ENCODE measurements at regions not wholly inside any gene's neighbourhood (a gene's known extent, or its start where the extent isn't known, plus 50 kb on each side); places are given as distances from the start of the nearest gene placed in this dataset.
A peak's percentile ranks its signal among the peaks of the same experiment; 100 is the strongest.

DNA sequence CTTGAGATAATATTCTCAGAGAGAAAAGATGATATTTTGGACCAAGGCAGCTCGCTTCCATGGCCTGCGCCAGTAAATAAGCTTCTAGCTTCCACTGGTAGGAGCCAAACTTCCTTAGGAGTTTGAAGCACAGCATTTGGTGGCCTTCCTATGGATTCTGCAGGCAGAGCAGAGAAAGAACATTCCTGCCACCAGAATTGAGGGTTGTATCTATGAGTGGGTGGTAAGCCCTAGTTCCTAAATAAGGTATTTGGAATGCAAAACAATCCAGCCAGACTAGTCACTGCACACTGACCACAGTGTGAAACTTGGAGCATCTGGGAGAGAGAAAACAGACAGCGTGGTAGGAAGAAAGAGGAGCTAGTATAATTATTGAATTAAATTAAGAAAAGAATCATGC is 54.1 kb upstream of the BCAR3 start:
- no peak for TF ChIP-seq Cebpa-rat (IDR thresholded peaks at IDR 0.05)
- H3K27ac ChIP-seq, result no peak overlapping the region

GRCh38 chr1:93734999-93735398 is 53.4 kb upstream of the BCAR3 start:
- Histone ChIP-seq H3K9me3 (replicated peaks in 1 of 11) (no peaks in the 10 kb centered on the region), H3K4me3 (no peak overlapping the region), H3K9ac (no peak overlapping the region), H4K20me1 (no peaks in the 10 kb centered on the region), H3K36me3 (no peaks in the 10 kb centered on the region), H3K27ac (no peak overlapping the region), H3K4me2 (no peak overlapping the region), H3K4me1 (peaks cover 3 to 47% (median 34%) of the 10 kb centered on the region in 10 experiments; a peak in 18 of 20 replicates), H3K27me3 (no peaks in the 10 kb centered on the region)
- no peak for TF ChIP-seq Cebpa-rat (IDR thresholded peaks at IDR 0.05)

More for the DNA sequence above, 54.1 kb upstream of the BCAR3 start:
- Histone ChIP-seq H4K20me1 (no peaks in the 10 kb centered on the region), H3K4me1 (peaks cover 0 to 54% (median 41%) of the 10 kb centered on the region in 10 experiments; a peak in 16 of 20 replicates), H3K4me2 (no peak overlapping the region), H3K9me3 (replicated peaks in 1 of 11) (no peaks in the 10 kb centered on the region), H3K9ac (no peak overlapping the region), H3K36me3 (no peaks in the 10 kb centered on the region), H3K4me3 (no peak overlapping the region), H3K27me3 (no peaks in the 10 kb centered on the region)

DNA sequence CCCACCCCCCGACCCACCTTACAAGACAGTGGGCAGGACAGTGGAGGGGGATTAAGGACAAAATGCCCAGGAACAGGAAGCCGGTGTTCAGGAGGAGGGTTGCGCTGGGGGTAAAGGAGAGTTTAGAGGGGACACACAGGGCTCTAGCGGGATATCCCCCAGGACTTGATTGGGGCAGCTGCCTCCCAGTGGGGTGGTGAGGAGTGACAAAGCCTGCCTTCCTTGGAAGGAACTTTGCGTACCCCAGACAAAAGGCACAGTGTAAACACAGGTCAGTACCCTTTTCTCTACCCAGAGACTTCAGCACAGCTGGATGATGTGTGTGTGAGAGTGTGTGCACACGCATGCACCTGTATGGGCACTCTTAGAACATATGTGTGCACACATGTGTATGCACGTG is 51.7 kb upstream of the BCAR3 start:
- Histone ChIP-seq H3K4me3 (no peak overlapping the region), H3K4me2 (peak overlapping the region in 9 of 11 experiments; percentile 15 to 74 (median 53); a peak in 17 of 22 replicates), H3K36me3 (no peaks in the 10 kb centered on the region), H3K4me1 (peaks cover 16 to 31% (median 22%) of the 10 kb centered on the region in 10 experiments), H3K27ac (no peak overlapping the region), H4K20me1 (no peaks in the 10 kb centered on the region), H3K9ac (peak overlapping the region in 2 of 11 experiments; percentile 3 to 31; a peak in 1 of 22 replicates), H3K9me3 (replicated peaks in 1 of 11) (0 out of 22 replicates have a peak, but pooled peaks cover 0 to 5% (median 0%) of the 10 kb centered on the region in 11 experiments), H3K27me3 (no peaks in the 10 kb centered on the region)
- no peak for TF ChIP-seq Cebpa-rat (IDR thresholded peaks at IDR 0.05)

GRCh38 chr1:93732514-93732913 is 50.9 kb upstream of the BCAR3 start:
- H3K27ac ChIP-seq, result no peak overlapping the region
- no peak overlapping the region for H3K4me3 ChIP-seq
- 0 out of 22 replicates have a peak, but pooled peaks cover 0 to 5% (median 0%) of the 10 kb centered on the region in 11 experiments for H3K9me3 ChIP-seq (replicated peaks in 1 of 11)
- no peaks in the 10 kb centered on the region for H3K36me3 ChIP-seq
- no peaks in the 10 kb centered on the region for H3K27me3 ChIP-seq
- H3K9ac ChIP-seq, result peak overlapping the region in 2 of 11 experiments; percentile 3 to 31; a peak in 1 of 22 replicates
- peaks cover 16 to 30% (median 22%) of the 10 kb centered on the region in 10 experiments for H3K4me1 ChIP-seq
- H4K20me1 ChIP-seq, result no peaks in the 10 kb centered on the region
- H3K4me2 ChIP-seq, result peak overlapping the region in 8 of 11 experiments; percentile 37 to 74 (median 57); a peak in 16 of 22 replicates
- no peak for TF ChIP-seq Cebpa-rat (IDR thresholded peaks at IDR 0.05)
